ENCODE measurements at regions not wholly inside any gene's neighbourhood (a gene's known extent, or its start where the extent isn't known, plus 50 kb on each side); places are given as distances from the start of the nearest gene placed in this dataset.
A peak's percentile ranks its signal among the peaks of the same experiment; 100 is the strongest.

DNA sequence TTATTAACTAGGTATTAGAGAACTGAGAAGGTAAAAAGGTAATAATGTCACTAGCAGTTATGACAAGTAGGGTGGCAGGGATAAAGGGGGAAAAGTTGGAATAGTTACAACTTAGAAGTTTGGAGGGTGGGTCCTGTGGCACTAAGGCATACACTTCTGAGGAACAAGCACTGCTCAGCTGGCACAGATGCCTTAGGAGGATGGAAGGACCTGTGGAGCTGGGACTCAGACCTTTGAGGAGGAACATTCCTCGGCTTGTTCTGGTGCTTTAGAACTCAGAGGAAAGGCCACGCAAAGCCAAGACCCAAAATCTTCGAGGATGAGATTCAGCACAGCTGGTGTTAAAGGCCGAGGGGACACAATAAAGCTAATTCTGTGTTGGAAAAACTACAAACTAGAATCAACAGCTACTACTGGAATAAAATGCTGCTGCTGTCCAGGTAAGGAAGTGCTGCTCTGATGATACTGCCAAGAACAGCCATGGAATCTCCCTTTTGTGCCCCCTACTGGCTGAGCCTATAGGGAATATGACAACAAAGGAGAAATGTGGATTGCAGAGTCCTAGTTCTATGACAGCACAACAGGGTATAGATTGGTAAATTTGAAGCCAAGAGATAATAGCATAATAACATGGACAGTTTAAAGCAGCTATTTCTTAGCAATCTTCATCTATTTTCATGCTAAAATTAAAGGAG lies 126.7 kb downstream of the SLC25A46 start:
- Histone ChIP-seq H3K27ac (ENCODE audit: low read length) (no peak overlapping the region), H3K9me3 (ENCODE audit: control insufficient read depth, insufficient read depth, low read length) (no peaks in the 10 kb centered on the region), H3K36me3 (ENCODE audit: control insufficient read depth, insufficient read depth, low read length) (no peaks in the 10 kb centered on the region), H3K4me1 (ENCODE audit: control insufficient read depth, insufficient read depth, low read length) (no peaks in the 10 kb centered on the region), H3K27me3 (ENCODE audit: control insufficient read depth, insufficient read depth, low read length) (no peaks in the 10 kb centered on the region), H3K4me3 (ENCODE audit: low read length) (no peak overlapping the region)
- TF ChIP-seq, protein P1, sequence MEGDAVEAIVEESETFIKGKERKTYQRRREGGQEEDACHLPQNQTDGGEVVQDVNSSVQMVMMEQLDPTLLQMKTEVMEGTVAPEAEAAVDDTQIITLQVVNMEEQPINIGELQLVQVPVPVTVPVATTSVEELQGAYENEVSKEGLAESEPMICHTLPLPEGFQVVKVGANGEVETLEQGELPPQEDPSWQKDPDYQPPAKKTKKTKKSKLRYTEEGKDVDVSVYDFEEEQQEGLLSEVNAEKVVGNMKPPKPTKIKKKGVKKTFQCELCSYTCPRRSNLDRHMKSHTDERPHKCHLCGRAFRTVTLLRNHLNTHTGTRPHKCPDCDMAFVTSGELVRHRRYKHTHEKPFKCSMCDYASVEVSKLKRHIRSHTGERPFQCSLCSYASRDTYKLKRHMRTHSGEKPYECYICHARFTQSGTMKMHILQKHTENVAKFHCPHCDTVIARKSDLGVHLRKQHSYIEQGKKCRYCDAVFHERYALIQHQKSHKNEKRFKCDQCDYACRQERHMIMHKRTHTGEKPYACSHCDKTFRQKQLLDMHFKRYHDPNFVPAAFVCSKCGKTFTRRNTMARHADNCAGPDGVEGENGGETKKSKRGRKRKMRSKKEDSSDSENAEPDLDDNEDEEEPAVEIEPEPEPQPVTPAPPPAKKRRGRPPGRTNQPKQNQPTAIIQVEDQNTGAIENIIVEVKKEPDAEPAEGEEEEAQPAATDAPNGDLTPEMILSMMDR (IDR thresholded peaks at IDR 0.05) = no peak
- Mint-ChIP-seq H3K9me3 (peaks cover 17 to 18% of the 10 kb centered on the region in 2 donors), H3K4me1 (no peaks in the 10 kb centered on the region), H3K27ac (no peak overlapping the region), H3K4me3 (no peak overlapping the region), H3K27me3 (ENCODE audit: low read depth in 2 of 2) (no peaks in the 10 kb centered on the region), H3K36me3 (no peaks in the 10 kb centered on the region)
- ATAC-seq (no peak), DNase-seq (peak in 1 of 2 donors; percentile 1)
- intact Hi-C loops (cut with micrococcal nuclease) = no loop called here
- WGBS (ENCODE audit: insufficient coverage) = 62% methylated on average over 4 of the region's 4 CpGs

DNA sequence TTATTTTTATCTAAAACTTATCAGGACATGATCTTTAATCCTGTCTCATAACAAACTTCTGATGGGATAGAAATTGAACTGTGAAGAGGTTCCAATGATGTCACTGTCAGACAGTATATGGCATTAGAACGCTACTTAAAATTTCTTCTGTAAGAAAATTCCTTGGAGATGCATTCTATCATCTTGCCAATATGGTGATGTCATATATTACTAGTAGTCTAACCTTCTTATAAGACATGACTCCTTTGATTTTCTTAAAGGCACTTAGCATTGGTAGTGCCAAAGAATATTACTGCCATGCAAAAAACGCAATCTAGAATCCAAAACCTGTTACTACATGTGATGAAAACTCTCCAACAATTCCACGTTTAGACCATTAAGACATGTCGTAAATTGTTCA lies 131.1 kb downstream of the SLC25A46 start:
- no peak overlapping the region for H3K4me3 ChIP-seq (ENCODE audit: low read length)
- Mint-ChIP-seq H3K27ac (no peak overlapping the region), H3K4me3 (no peak overlapping the region), H3K36me3 (no peaks in the 10 kb centered on the region), H3K9me3 (peaks cover 10 to 12% of the 10 kb centered on the region in 2 donors), H3K27me3 (ENCODE audit: low read depth in 2 of 2) (no peaks in the 10 kb centered on the region), H3K4me1 (no peaks in the 10 kb centered on the region)
- ATAC-seq (no peak), DNase-seq (no peak)
- peaks cover 4% of the 10 kb centered on the region for H3K9me3 ChIP-seq (ENCODE audit: control insufficient read depth, insufficient read depth, low read length)
- TF ChIP-seq, protein P1 (IDR thresholded peaks at IDR 0.05) = no peak
- WGBS (ENCODE audit: insufficient coverage) = 80% methylated on average over 4 of the region's 4 CpGs
- H3K36me3 ChIP-seq (ENCODE audit: control insufficient read depth, insufficient read depth, low read length) = no peaks in the 10 kb centered on the region
- no peaks in the 10 kb centered on the region for H3K4me1 ChIP-seq (ENCODE audit: control insufficient read depth, insufficient read depth, low read length)
- intact Hi-C loops (cut with micrococcal nuclease) = no loop called here
- no peak overlapping the region for H3K27ac ChIP-seq (ENCODE audit: low read length)
- H3K27me3 ChIP-seq (ENCODE audit: control insufficient read depth, insufficient read depth, low read length) = no peaks in the 10 kb centered on the region

DNA sequence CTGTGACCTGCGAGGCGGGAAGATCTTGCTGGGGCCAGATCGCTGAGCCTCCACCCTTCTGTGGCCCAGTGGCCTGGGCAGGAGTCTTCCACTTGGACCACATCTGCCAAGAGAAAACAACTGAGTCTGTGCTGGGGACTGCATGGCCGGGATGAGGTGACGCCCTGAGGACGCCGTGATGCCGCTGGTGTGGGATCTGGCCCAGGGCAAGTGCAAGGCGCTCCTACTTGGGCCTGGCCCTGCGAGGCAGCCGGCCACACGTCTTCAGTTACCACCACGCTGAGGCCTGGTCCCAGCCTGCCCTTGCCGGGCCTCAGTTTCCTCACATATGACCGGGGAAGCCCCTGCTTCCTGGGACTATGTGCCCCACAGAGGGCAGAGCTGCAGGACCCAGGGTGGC lies 133.4 kb downstream of the SLC25A46 start:
- Mint-ChIP-seq H3K4me1 (no peaks in the 10 kb centered on the region), H3K36me3 (no peaks in the 10 kb centered on the region), H3K27me3 (ENCODE audit: low read depth in 2 of 2) (no peaks in the 10 kb centered on the region), H3K27ac (no peak overlapping the region), H3K9me3 (peaks cover 9 to 15% of the 10 kb centered on the region in 2 donors), H3K4me3 (no peak overlapping the region)
- Histone ChIP-seq H3K4me3 (ENCODE audit: low read length) (no peak overlapping the region), H3K36me3 (ENCODE audit: control insufficient read depth, insufficient read depth, low read length) (no peaks in the 10 kb centered on the region), H3K9me3 (ENCODE audit: control insufficient read depth, insufficient read depth, low read length) (peaks cover 4% of the 10 kb centered on the region), H3K27me3 (ENCODE audit: control insufficient read depth, insufficient read depth, low read length) (no peaks in the 10 kb centered on the region), H3K27ac (ENCODE audit: low read length) (no peak overlapping the region), H3K4me1 (ENCODE audit: control insufficient read depth, insufficient read depth, low read length) (no peaks in the 10 kb centered on the region)
- DNase-seq = no peak
- no peak for ATAC-seq
- TF ChIP-seq, protein P1 (IDR thresholded peaks at IDR 0.05) = no peak
- WGBS (ENCODE audit: insufficient coverage) = 94% methylated on average over 15 of the region's 15 CpGs
- intact Hi-C loops (cut with micrococcal nuclease) = no loop called here

DNA sequence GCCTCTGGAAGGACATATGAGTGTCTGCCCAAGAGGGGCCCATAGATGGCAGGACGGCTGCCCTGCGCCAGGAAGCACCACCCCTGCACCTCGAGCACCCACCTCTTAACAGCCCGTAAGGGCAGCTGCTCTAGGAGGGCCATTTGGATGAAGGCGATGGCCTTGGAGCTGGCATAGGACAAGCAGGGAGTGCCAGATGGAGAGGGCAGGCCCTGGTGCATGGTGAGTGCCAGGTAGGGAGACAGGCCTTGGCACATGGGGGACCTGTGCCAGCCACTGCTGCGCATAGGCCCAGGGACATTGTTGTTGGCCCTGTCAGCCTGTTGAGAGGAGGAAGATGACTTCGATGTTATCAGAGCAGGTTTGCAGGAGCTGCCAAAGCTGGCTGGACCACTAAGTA lies 134.2 kb downstream of the SLC25A46 start:
- WGBS (ENCODE audit: insufficient coverage) = 93% methylated on average over 7 of the region's 7 CpGs
- H3K4me3 Mint-ChIP-seq = no peak overlapping the region
- H3K4me1 Mint-ChIP-seq = no peaks in the 10 kb centered on the region
- no peak for DNase-seq
- H3K27me3 Mint-ChIP-seq (ENCODE audit: low read depth in 2 of 2) = no peaks in the 10 kb centered on the region
- Histone ChIP-seq H3K27me3 (ENCODE audit: control insufficient read depth, insufficient read depth, low read length) (no peaks in the 10 kb centered on the region), H3K36me3 (ENCODE audit: control insufficient read depth, insufficient read depth, low read length) (no peaks in the 10 kb centered on the region), H3K27ac (ENCODE audit: low read length) (no peak overlapping the region), H3K4me1 (ENCODE audit: control insufficient read depth, insufficient read depth, low read length) (no peaks in the 10 kb centered on the region), H3K9me3 (ENCODE audit: control insufficient read depth, insufficient read depth, low read length) (peaks cover 4% of the 10 kb centered on the region), H3K4me3 (ENCODE audit: low read length) (no peak overlapping the region)
- H3K9me3 Mint-ChIP-seq = peaks cover 10 to 15% of the 10 kb centered on the region in 2 donors
- H3K27ac Mint-ChIP-seq = no peak overlapping the region
- no peak for ATAC-seq
- H3K36me3 Mint-ChIP-seq = no peaks in the 10 kb centered on the region
- TF ChIP-seq, protein P1 (IDR thresholded peaks at IDR 0.05) = no peak
- intact Hi-C loops (cut with micrococcal nuclease) = no loop called here
